Stimulated activated naive CD8-positive, alpha-beta T cell treated with anti-CD3 and anti-CD28 coated beads, Interleukin-15, Interleukin-2, amounts not matched to agents 100 U/mL and 50 U/mL, for 24 hours (primary cell): ENCODE measurements at regions not wholly inside any gene's neighbourhood (a gene's known extent, or its start where the extent isn't known, plus 50 kb on each side); places are given as distances from the start of the nearest gene placed in this dataset.

Source experiments
- ATAC-seq: fragments of 150-1000 bp; cut with Tn5 transposase; one replicate; pipeline ENCODE4 v1.10.0; 2021
- DNase-seq: peaks from one replicate; pipeline ENCODE4 v3.0.0; 2021

DNA sequence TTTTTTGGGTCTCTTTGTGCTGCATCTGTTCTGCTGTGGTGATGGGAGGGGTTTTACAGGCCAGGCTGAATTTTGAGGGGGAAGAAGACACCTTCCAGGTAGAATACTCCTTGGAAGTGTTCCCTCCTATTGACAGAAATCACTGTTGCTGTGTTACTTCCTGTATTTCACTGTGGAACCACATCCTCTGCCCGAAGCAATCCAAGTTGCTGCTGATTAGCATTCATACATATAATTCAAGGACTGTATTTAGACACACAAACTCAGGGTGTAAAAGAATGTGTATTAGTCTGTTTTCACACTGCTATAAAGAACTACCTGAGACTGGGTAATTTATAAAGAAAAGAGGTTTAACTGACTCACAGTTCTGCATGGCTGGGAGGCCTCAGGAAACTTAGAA is 50.6 kb upstream of the TMEM244 start:
- ATAC-seq (no peak), DNase-seq (no peak)
